ENCODE measurements at regions not wholly inside any gene's neighbourhood (a gene's known extent, or its start where the extent isn't known, plus 50 kb on each side); places are given as distances from the start of the nearest gene placed in this dataset.
A peak's percentile ranks its signal among the peaks of the same experiment; 100 is the strongest.
"Not testable (repeated sequence)": the region's sequence is repeated elsewhere in the genome, so short reads cannot be mapped to it uniquely, and the experiment has no call there.

GRCh38 chr18:15005313-15006130, 257.6 kb downstream of the ANKRD30B start:
- Histone ChIP-seq H3K4me1 (ENCODE audit: control insufficient read depth in 5 of 5, insufficient read depth in 5 of 5, low read length in 5 of 5) (no peaks in the 10 kb centered on the region), H3K9ac (ENCODE audit: insufficient read depth in 1 of 2, low read length in 2 of 2) (no peak overlapping the region), H3K27me3 (ENCODE audit: control insufficient read depth in 3 of 3, insufficient read depth in 3 of 3, low read length in 2 of 3) (no peaks in the 10 kb centered on the region), H3K36me3 (ENCODE audit: control insufficient read depth in 4 of 4, insufficient read depth in 4 of 4, low read length in 4 of 4) (no peaks in the 10 kb centered on the region), H3K4me3 (no peak overlapping the region), H3K9me3 (ENCODE audit: control insufficient read depth in 4 of 4, insufficient read depth in 3 of 4, low read length in 3 of 4) (peaks cover 0 to 12% (median 0%) of the 10 kb centered on the region in 4 donors), H3K27ac (ENCODE audit: low read depth in 1 of 2, low read length in 1 of 2) (no peak overlapping the region)
- DNase-seq (no peak), ATAC-seq (ENCODE audit: insufficient read depth, low FRiP score) (no peak)
- WGBS, 2 donors: 87 to 91% methylated on average over 28 of the region's 28 CpGs
- TF ChIP-seq CTCF (IDR thresholded peaks at IDR 0.05; ENCODE audit: control extremely low read depth, extremely low read depth): no peak

DNA sequence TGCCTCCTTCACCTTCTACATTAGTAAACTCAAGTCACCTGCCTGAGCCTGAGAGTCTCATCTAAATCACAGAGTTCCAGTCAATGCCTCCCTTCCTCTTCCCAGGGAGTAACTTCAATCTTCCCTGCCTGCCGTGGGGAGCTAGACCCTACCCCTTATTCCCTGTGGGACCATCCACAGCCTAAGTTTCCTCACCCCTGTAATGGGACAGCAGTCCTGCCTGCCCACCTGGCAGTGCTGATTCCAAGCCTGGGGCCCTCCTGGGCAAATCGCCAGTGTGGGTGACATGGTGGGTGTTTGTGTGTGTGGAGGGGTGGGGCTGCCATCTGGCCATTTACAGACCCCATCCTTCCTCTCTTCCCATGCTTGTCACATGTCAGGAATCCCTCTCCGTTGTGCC, 258.6 kb downstream of the ANKRD30B start:
- not testable (repeated sequence) for H3K27ac ChIP-seq (ENCODE audit: low read depth in 1 of 2, low read length in 1 of 2); H3K4me1 ChIP-seq (ENCODE audit: control insufficient read depth in 5 of 5, insufficient read depth in 5 of 5, low read length in 5 of 5); H3K27me3 ChIP-seq (ENCODE audit: control insufficient read depth in 3 of 3, insufficient read depth in 3 of 3, low read length in 2 of 3); H3K9me3 ChIP-seq (ENCODE audit: control insufficient read depth in 4 of 4, insufficient read depth in 3 of 4, low read length in 3 of 4); DNase-seq; H3K9ac ChIP-seq (ENCODE audit: insufficient read depth in 1 of 2, low read length in 2 of 2); H3K36me3 ChIP-seq (ENCODE audit: control insufficient read depth in 4 of 4, insufficient read depth in 4 of 4, low read length in 4 of 4); ATAC-seq (ENCODE audit: insufficient read depth, low FRiP score); H3K4me3 ChIP-seq
- WGBS, 2 donors: 68 to 72% methylated on average over 3 of the region's 3 CpGs

DNA sequence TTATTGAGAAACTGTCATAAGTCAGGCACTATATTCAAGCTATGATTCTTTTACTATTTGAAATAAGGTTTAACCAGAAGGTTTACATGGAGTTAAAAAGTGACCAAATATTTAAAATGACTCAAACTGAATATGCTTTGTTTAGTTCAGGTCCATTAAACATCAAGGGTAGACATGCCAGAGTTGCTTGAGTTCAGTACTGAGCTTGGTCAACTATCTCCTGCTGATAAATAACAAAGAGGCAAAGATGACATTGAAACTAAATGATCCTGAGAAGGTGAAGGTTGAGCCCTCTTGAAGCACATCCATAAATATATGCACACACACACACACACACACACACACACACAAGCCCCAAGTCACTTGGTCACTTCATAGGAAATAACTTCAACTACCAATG, 278.1 kb downstream of the ANKRD30B start:
- not testable (repeated sequence) for H3K4me3 ChIP-seq; H3K36me3 ChIP-seq (ENCODE audit: control insufficient read depth in 4 of 4, insufficient read depth in 4 of 4, low read length in 4 of 4); DNase-seq; H3K27ac ChIP-seq (ENCODE audit: low read depth in 1 of 2, low read length in 1 of 2); H3K9ac ChIP-seq (ENCODE audit: insufficient read depth in 1 of 2, low read length in 2 of 2); H3K27me3 ChIP-seq (ENCODE audit: control insufficient read depth in 3 of 3, insufficient read depth in 3 of 3, low read length in 2 of 3); ATAC-seq (ENCODE audit: insufficient read depth, low FRiP score); H3K4me1 ChIP-seq (ENCODE audit: control insufficient read depth in 5 of 5, insufficient read depth in 5 of 5, low read length in 5 of 5); H3K9me3 ChIP-seq (ENCODE audit: control insufficient read depth in 4 of 4, insufficient read depth in 3 of 4, low read length in 3 of 4)

DNA sequence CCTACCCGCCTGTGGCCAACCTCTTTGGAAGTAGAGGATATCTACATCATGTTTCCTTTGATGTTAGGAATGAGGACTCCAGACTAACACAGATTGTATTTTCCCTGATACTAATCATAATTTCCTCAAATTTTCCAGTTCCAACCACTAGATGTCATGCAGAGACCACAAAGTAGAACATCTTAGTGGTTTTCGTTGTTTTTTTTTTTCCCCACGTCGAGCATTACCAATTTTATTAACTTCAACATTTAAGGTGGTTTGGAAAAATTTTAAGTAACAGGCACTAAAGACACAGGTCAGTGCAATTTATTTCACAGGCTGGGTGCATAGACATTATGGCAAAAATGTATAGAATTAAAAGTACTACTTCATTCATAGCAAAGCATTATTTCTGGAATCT, 280.1 kb downstream of the ANKRD30B start:
- not testable (repeated sequence) for H3K9me3 ChIP-seq (ENCODE audit: control insufficient read depth in 4 of 4, insufficient read depth in 3 of 4, low read length in 3 of 4); H3K36me3 ChIP-seq (ENCODE audit: control insufficient read depth in 4 of 4, insufficient read depth in 4 of 4, low read length in 4 of 4); H3K27me3 ChIP-seq (ENCODE audit: control insufficient read depth in 3 of 3, insufficient read depth in 3 of 3, low read length in 2 of 3); H3K27ac ChIP-seq (ENCODE audit: low read depth in 1 of 2, low read length in 1 of 2); ATAC-seq (ENCODE audit: insufficient read depth, low FRiP score); H3K4me3 ChIP-seq; H3K9ac ChIP-seq (ENCODE audit: insufficient read depth in 1 of 2, low read length in 2 of 2); H3K4me1 ChIP-seq (ENCODE audit: control insufficient read depth in 5 of 5, insufficient read depth in 5 of 5, low read length in 5 of 5)
- 9 to 11% methylated on average over 4 of the region's 4 CpGs for WGBS, 2 donors
- DNase-seq: peak in 1 of 3 donors; percentile 1

DNA sequence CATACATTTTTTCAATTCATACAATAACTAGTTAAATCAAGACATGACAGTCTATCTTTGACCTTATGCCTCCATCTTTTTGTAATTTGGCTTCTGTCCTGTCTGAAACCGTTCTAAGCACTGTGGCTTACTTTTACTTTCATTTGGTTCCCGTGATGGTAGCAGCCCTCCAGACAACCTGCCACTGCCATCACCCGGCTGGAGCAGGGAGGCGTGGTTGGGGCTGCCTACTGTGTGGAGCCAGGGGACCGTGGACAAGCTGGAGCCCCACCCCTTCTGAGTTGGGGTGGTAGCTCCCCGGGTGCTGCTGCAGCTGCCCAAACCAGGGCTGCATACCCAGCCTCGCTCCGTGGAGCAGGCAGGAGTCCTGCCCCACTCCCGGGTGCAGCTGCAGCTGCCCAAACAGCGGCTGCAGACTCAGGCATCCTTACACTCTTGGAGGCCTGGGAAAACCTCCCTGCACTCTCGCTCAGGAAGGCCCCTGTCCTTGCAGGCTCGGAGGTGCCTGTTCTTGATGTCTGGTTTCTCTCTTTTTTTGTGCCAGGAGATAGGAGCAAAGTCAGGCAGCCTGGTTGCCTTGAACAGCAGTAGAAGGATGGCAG, 312.4 kb downstream of the ANKRD30B start:
- H3K27me3 ChIP-seq (ENCODE audit: control insufficient read depth in 3 of 3, insufficient read depth in 3 of 3, low read length in 2 of 3); H3K9me3 ChIP-seq (ENCODE audit: control insufficient read depth in 4 of 4, insufficient read depth in 3 of 4, low read length in 3 of 4); H3K4me3 ChIP-seq; H3K4me1 ChIP-seq (ENCODE audit: control insufficient read depth in 5 of 5, insufficient read depth in 5 of 5, low read length in 5 of 5); H3K27ac ChIP-seq (ENCODE audit: low read depth in 1 of 2, low read length in 1 of 2); H3K9ac ChIP-seq (ENCODE audit: insufficient read depth in 1 of 2, low read length in 2 of 2); H3K36me3 ChIP-seq (ENCODE audit: control insufficient read depth in 4 of 4, insufficient read depth in 4 of 4, low read length in 4 of 4); ATAC-seq (ENCODE audit: insufficient read depth, low FRiP score); DNase-seq: not testable (repeated sequence)
- 57 to 82% methylated on average over 5 to 11 of the region's 12 CpGs for WGBS, 2 donors

GRCh38 chr18:15061289-15061896, 313.4 kb downstream of the ANKRD30B start:
- not testable (repeated sequence) for H3K9ac ChIP-seq (ENCODE audit: insufficient read depth in 1 of 2, low read length in 2 of 2); H3K36me3 ChIP-seq (ENCODE audit: control insufficient read depth in 4 of 4, insufficient read depth in 4 of 4, low read length in 4 of 4); H3K27me3 ChIP-seq (ENCODE audit: control insufficient read depth in 3 of 3, insufficient read depth in 3 of 3, low read length in 2 of 3); ATAC-seq (ENCODE audit: insufficient read depth, low FRiP score); H3K27ac ChIP-seq (ENCODE audit: low read depth in 1 of 2, low read length in 1 of 2); DNase-seq; H3K9me3 ChIP-seq (ENCODE audit: control insufficient read depth in 4 of 4, insufficient read depth in 3 of 4, low read length in 3 of 4); H3K4me1 ChIP-seq (ENCODE audit: control insufficient read depth in 5 of 5, insufficient read depth in 5 of 5, low read length in 5 of 5); H3K4me3 ChIP-seq
- 74 to 76% methylated on average over 9 of the region's 9 CpGs for WGBS, 2 donors

- H3K27ac ChIP-seq (ENCODE audit: low read depth in 1 of 2, low read length in 1 of 2); H3K4me1 ChIP-seq (ENCODE audit: control insufficient read depth in 5 of 5, insufficient read depth in 5 of 5, low read length in 5 of 5); H3K9me3 ChIP-seq (ENCODE audit: control insufficient read depth in 4 of 4, insufficient read depth in 3 of 4, low read length in 3 of 4); H3K36me3 ChIP-seq (ENCODE audit: control insufficient read depth in 4 of 4, insufficient read depth in 4 of 4, low read length in 4 of 4); H3K4me3 ChIP-seq; DNase-seq; ATAC-seq (ENCODE audit: insufficient read depth, low FRiP score); H3K27me3 ChIP-seq (ENCODE audit: control insufficient read depth in 3 of 3, insufficient read depth in 3 of 3, low read length in 2 of 3); H3K9ac ChIP-seq (ENCODE audit: insufficient read depth in 1 of 2, low read length in 2 of 2): not testable (repeated sequence)
- 43 to 73% methylated on average over 2 of the region's 2 CpGs for WGBS, 2 donors
These were observed 318.5 kb downstream of the ANKRD30B start for GRCh38 chr18:15066434-15066833.

All from lung (tissue), 11 donors.